ENCODE measurements at regions not wholly inside any gene's neighbourhood (a gene's known extent, or its start where the extent isn't known, plus 50 kb on each side); places are given as distances from the start of the nearest gene placed in this dataset.

- no peak for DNase-seq (ENCODE audit: low read depth in 2 of 2)
Measured at GRCh38 chr5:174159327-174160114, 114.0 kb downstream of the NSG2 start.

- DNase-seq (ENCODE audit: low read depth in 2 of 2): no peak
Measured at GRCh38 chr5:174165406-174165805, 119.9 kb downstream of the NSG2 start.

- DNase-seq (ENCODE audit: low read depth in 2 of 2): no peak
Measured at GRCh38 chr5:174166231-174167079, 120.9 kb downstream of the NSG2 start.

GRCh38 chr5:174167080-174167910 lies 121.8 kb downstream of the NSG2 start:
- DNase-seq (ENCODE audit: low read depth in 2 of 2): no peak

- DNase-seq (ENCODE audit: low read depth in 2 of 2): no peak
Measured at GRCh38 chr5:174172152-174172551, 126.6 kb downstream of the NSG2 start.

- no peak for DNase-seq (ENCODE audit: low read depth in 2 of 2)
Measured at GRCh38 chr5:174172566-174172965, 127.1 kb downstream of the NSG2 start.

GRCh38 chr5:174173766-174174165 lies 128.3 kb downstream of the NSG2 start:
- no peak for DNase-seq (ENCODE audit: low read depth in 2 of 2)

GRCh38 chr5:174175716-174176268 lies 130.3 kb downstream of the NSG2 start:
- DNase-seq (ENCODE audit: low read depth in 2 of 2): no peak

- DNase-seq (ENCODE audit: low read depth in 2 of 2): no peak
Measured at GRCh38 chr5:174176511-174176910, 131.0 kb downstream of the NSG2 start.

GRCh38 chr5:174177531-174177930 lies 132.0 kb downstream of the NSG2 start:
- DNase-seq (ENCODE audit: low read depth in 2 of 2): no peak

GRCh38 chr5:174177976-174178605 lies 132.6 kb downstream of the NSG2 start:
- no peak for DNase-seq (ENCODE audit: low read depth in 2 of 2)

- no peak for DNase-seq (ENCODE audit: low read depth in 2 of 2)
Measured at GRCh38 chr5:174180639-174181038, 135.1 kb downstream of the NSG2 start.

- DNase-seq (ENCODE audit: low read depth in 2 of 2): no peak
Measured at GRCh38 chr5:174182111-174182510, 136.6 kb downstream of the NSG2 start.

GRCh38 chr5:174183701-174184100 lies 138.2 kb downstream of the NSG2 start:
- no peak for DNase-seq (ENCODE audit: low read depth in 2 of 2)

GRCh38 chr5:174185506-174185905 lies 140.0 kb downstream of the NSG2 start:
- DNase-seq (ENCODE audit: low read depth in 2 of 2): no peak

- DNase-seq (ENCODE audit: low read depth in 2 of 2): no peak
Measured at GRCh38 chr5:174186096-174186695, 140.7 kb downstream of the NSG2 start.

- no peak for DNase-seq (ENCODE audit: low read depth in 2 of 2)
Measured at GRCh38 chr5:174187001-174187400, 141.5 kb downstream of the NSG2 start.

GRCh38 chr5:174187481-174187880 lies 142.0 kb downstream of the NSG2 start:
- no peak for DNase-seq (ENCODE audit: low read depth in 2 of 2)

GRCh38 chr5:174188295-174188694 lies 142.8 kb downstream of the NSG2 start:
- DNase-seq (ENCODE audit: low read depth in 2 of 2): no peak

GRCh38 chr5:174189654-174190541 lies 144.4 kb downstream of the NSG2 start:
- DNase-seq (ENCODE audit: low read depth in 2 of 2): no peak
